NCI-H2107 treated with DMSO at 0.1 percent for 48 hours (cell line): ENCODE measurements at regions not wholly inside any gene's neighbourhood (a gene's known extent, or its start where the extent isn't known, plus 50 kb on each side); places are given as distances from the start of the nearest gene placed in this dataset.

ENCODE experiments used
- DNase-seq: peaks from one replicate; lab custom pipeline; 2025; ENCODE audit not compliant: unreplicated experiment; lab: John Stamatoyannopoulos, UW

GRCh38 chr18:61756244-61756643, 136.6 kb downstream of the RNF152 start:
- DNase-seq = no peak

- no peak for DNase-seq
Observed at GRCh38 chr18:61755555-61755954, 137.3 kb downstream of the RNF152 start.

DNA sequence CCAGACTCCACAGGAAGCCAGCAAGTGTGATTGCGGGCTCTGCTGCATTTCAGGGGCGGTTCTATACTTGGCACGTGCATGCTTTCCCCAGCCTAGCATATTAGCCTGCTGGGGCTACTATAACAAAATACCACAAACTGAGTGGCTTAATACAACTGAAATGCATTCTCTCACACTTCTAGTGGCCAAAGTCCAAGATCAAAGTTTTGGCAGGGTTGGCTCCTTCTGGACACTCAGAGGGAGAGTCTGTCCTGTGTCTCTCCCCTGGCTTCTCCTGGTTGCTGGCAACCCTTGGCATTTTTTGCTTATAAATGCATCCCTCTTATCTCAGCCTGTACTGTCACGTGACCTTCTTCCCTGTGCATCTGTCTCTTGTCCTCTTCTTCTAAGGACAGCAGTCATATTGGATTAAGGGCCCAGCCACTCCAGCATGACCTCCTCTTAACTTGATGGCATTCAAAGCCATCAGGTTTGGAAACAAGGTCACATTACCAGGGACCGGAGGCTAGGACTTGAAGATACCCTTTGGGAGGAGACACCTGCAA, 138.7 kb downstream of the RNF152 start:
- DNase-seq = no peak

DNA sequence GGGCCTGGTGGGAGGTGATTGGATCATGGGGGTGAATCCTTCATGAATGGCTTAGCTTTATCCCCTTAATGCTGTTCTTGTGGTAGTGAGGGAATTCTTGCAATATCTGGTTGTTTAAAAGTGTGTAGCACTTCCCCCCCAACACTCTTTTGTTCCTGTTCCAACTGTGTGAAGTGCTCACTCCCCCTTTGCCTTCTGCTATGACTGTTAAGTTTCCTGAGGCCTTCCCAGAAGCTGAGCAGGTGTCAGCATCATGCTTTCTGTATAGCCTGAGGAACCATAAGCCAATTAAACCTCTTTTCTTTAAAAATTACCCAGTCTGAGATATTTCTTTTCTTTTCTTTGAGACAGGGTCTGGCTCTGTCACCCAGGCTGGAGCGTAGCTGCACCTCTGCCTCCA, 139.4 kb downstream of the RNF152 start:
- no peak for DNase-seq

GRCh38 chr18:61752973-61753372, 139.8 kb downstream of the RNF152 start:
- no peak for DNase-seq

DNA sequence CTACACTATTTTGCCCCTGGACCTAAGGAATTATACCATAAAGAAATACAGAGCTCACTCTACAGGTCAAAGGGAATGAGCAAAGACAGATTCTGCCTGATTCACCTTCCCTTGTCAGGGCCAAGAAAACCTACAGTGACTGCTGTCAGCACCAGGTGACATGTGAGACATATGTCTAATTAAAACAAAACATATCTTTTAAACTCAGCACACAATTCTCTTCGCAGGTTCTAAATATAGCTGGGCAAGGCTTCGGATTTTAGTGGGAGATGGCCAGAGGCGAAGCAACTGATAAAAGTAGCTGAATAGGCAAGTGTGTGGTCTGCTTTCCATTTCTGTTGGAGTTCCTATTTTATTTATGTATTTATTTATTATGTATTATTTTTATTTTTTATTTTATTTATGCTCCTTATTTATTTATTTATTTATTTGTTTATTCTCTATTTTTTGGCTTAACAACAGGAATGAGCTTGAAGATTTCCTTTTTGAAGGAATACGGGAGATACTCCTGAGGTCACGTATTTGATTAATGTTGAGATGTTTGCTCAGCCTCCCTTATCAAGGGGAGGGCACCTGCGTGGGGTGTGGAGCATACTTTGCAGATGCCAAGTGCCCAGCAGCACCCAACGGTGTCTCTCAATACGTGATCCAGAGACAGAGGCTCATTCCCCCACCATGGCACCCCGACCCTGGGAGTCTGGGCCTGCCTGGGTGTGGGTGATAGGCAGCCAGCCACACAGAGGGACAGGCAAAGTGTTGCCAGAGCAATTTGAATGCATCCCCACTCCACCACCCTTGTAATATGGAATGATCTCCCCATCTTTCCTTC, 141.8 kb downstream of the RNF152 start:
- no peak for DNase-seq

DNA sequence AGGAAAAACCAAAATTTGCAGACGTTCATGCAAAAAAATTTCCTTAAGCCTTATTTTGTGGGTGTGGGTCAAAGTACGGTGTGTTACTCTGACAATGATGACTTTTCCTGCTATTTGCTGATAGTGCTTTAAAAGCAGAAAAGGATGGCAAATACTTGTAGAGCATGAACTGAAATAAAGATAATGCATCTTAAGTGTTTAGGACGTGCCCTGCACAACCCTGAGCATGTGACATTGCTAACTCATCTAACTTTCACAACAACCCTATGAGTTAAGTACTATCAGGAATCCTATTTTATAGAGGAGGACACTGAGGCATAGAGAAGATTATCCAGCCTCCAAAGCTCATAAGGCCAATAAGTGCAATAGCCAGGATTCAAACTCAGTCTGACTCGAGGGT, 143.3 kb downstream of the RNF152 start:
- DNase-seq = no peak

GRCh38 chr18:61749031-61749430, 143.8 kb downstream of the RNF152 start:
- no peak for DNase-seq

DNA sequence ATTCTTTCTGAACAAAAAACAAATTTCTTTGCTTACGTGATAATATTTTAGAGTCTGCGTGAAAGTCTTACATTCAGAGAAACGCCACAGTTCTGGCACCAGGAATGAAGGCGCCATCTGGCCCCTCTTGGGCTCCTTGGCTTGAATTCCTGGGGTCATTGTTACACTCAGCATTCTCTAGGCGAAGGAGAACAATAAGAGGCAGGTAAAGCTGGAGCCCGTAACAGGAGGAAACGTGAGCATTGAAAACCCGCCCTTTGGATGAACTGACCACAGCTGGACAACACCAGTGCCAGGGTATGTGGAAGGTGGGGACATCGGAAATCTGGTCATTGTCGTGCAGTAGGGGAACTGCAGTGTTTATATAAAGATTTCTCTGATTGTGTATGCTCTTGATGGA, 144.8 kb downstream of the RNF152 start:
- DNase-seq = no peak

GRCh38 chr18:61743775-61744531, 148.9 kb downstream of the RNF152 start:
- no peak for DNase-seq

DNA sequence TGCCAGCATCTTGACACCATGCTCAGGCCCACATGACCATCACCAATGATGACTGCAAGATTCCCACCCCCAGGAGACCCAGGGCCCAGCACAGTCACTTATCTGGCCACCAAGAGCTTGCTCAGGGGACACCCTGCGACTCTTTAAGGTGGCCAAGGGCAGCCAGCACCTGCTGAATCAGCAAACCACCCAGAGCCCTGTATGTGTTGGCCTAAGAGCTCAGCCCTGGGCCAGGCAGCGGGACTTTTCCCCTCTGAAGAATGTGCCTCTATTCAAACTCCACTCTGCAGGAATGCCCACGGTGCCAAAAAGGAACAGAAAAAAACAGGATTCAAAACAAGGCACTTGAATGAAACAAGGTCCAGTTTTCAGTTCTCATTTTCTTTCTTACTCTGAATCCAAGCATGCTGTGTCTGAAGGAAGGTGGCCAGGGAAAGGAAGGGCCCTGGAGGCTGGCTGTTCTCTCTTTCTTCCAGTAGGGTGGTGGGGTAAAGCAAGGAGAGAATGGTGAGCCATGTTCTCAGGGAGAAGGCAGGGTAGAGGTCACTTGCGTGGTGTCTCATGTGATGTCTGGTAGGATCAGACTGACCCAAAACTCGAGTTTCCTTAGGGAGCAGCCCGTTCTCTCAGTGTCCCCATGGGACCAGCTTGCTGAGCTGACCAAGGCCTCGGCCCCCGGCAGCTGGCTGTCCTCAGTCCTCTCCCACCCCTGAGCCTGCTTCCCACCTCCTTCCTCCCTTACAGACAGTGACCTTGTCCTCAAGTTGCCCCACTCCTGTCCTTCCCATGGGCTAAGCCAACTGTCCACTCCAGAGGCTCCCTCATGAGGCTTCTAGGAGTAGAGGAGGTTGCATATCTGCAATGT, 150.0 kb downstream of the RNF152 start:
- no peak for DNase-seq

DNA sequence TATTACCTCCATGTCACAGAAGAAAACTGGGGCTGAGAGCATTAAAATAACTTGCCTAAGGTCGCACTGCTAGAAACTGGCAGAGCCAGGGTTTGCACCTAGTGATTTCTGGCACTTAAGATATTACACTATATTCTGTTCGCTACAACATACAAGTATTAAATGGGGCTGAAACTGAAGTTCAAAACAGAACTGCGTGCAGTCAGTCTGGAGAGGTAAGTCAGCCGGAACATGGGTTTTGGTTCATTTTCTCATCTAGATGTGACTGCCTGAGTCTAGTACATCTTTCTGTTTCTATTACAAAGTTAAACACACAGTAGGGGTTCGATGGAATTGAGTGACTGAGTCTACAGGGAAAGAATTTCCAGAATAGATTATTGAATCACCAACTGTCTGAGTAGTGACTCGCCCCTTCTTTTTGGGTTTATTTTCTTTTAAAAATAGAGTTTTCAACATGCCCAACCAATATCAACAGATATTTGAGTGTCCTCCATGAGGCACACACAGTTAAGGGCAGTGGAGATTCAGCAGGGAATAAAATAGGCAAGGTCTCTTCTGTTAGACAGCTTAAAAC, 150.8 kb downstream of the RNF152 start:
- no peak for DNase-seq

- no peak for DNase-seq
Observed at GRCh38 chr18:61738488-61738887, 154.3 kb downstream of the RNF152 start.

DNA sequence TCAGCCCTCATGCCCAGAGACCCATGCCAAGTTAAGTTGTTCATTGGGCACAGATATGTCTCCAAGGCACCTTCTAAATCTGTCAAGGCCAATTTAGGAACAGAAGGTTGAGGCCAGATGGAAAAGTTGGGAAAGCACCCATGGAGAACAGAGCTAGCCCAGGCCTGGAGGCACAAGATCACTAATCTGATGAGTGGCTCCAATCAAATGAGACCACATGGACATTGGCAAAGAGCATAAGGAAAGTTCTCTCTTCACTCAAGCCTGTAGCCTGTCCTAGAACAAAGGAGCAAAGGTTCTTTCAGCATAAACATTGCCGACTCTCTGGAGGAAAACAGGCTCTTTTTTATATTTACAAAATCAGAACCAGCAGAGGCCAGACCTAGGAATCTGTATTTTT, 154.8 kb downstream of the RNF152 start:
- DNase-seq = no peak

GRCh38 chr18:61736133-61736532, 156.7 kb downstream of the RNF152 start:
- DNase-seq = no peak

DNA sequence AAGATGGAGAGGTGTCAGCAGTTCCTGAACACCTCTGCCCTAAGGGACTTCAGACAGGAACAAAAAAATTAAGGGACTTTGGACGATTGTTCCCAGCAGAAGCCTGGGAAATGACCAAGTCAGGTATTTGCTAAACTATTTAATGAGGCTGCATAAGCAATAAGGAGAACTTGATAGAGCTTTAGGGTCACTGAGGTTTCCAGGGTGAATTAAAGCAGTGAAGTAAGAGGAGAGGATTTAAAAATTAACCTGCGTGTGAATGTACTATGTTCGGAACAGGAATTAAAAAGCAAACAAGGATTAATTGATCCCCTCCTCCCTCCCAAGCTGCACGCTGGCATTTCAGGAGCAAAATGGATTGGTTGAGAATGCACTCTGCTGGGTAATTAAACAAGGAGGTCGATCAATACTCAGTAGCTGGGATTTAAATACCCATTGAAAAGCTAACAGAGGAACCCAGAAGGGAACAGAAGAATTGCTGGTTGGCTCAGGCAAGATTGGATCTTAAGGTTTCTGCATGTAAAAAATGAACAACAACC, 157.2 kb downstream of the RNF152 start:
- no peak for DNase-seq

DNA sequence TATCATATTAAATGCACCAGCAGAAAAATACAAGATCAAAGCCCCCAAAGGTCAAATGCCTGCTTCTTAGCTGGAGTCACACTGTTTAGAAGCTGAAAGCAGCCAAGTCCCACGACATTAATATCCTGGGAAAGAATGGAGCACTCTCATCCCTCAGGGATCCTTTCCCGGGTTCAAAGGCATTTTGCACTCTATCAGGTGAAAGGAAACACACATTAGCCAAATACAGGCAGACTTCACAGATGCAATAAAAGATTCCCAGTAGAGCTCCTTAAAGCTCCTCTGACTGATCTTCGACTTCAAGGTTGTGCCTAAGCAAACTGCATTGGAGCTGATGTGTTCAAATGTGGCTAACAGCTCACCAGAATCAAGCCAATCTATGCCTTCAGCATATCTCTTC, 158.4 kb downstream of the RNF152 start:
- DNase-seq = no peak

GRCh38 chr18:61732854-61733253, 160.0 kb downstream of the RNF152 start:
- no peak for DNase-seq

- no peak for DNase-seq
Observed at GRCh38 chr18:61731693-61732376, 161.0 kb downstream of the RNF152 start.

- DNase-seq = no peak
Observed at GRCh38 chr18:61731178-61731577, 161.6 kb downstream of the RNF152 start.
